Activated CD8-positive, alpha-beta memory T cell treated with anti-CD3 and anti-CD28 coated beads, Interleukin-2, amount 50 U/mL, for 24 hours (primary cell): ENCODE measurements at regions not wholly inside any gene's neighbourhood (a gene's known extent, or its start where the extent isn't known, plus 50 kb on each side); places are given as distances from the start of the nearest gene placed in this dataset.
"Not testable (repeated sequence)": the region's sequence is repeated elsewhere in the genome, so short reads cannot be mapped to it uniquely, and the experiment has no call there.

ENCODE experiments used
- DNase-seq: peaks from one replicate; pipeline ENCODE4 v3.0.0-alpha.2; 2020; ENCODE audit errors: extremely low read depth

DNA sequence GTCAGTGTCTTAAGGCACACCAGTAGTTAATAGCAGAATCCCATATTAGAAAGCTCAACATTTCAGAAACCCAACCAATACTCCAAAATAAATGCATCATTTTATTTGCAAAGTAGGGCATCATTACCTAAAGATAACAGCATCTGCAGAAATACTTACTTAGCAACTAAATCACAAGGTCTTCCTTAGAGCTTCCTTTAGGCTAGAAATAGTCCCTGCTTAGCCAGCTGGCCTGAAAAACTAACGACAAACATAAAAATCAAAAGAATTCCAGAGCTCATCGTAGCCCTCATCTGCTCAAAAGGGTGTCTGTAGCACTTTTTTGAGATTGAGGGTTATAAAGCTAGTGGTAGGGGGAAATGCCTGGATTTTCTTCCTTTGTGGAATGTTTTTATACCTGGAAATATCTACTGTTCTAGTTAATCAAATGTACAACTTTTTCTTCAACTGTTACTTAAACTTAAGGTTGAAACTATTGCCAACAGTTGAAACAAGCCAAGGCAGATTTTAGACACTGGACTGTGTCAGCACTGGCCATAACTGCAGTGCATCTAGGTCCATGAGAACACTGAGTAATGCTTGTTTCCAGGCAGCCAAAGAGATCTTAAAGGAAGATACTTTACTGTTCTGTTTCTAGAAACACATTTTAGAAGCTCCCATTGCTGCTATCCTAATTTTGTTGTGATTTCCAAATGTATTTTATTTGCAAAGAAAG, 129.4 kb upstream of the RASA1 start:
- DNase-seq = no peak

DNA sequence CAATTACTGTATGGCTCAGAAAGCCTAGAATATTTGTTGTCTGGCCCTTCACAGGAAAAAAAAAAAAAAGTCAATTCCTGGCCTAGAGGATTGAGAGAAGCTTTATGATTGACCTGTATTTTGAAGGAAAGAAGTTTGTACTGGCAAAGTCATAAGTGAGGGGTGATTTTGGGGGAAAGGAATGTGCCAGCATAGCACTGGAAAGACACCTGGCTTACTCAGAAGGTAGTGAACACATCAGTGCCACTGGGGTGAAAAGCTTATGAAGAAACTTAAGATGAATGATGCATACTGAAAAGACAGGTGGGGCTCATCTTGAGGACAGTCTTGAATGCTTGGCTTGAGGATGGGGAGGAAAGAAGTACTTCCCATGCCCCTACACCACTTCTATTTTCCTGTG, 127.9 kb upstream of the RASA1 start:
- DNase-seq = no peak

DNA sequence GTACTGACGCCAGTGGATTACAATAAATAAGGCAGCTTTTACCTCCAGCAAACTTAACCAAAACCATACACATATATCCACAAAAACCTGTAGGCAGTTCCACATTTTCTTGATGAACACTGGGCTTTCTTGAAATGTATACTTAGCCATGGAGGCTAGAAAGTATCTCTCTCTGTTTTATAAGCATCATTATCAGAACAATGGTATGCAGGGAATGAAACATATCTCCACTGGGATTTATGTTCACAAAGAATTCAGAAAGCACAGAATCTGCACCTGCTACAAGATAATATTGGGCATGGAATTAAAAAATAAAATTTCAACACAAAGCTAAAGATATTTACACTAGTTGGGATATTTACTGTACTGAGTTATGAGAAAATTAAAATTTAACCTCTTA, 126.1 kb upstream of the RASA1 start:
- DNase-seq = no peak

DNA sequence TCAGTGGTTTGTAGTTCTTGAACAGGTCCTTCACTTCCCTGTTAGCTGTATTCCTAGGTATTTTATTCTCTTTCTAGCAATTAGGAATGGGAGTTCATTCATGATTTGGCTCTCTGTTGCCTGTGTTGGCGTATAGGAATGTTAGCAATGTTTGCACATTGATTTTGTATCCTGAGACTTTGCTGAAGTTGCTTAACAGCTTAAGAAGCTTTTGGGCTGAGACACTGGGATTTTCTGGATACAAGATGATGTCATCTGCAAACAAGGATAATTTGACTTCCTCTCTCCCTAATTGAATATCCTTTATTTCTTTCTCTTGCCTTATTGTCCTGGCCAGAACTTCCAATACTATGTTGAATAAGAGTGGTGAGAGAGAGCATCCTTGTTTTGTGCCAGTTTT, 121.8 kb upstream of the RASA1 start:
- not testable (repeated sequence) for DNase-seq

DNA sequence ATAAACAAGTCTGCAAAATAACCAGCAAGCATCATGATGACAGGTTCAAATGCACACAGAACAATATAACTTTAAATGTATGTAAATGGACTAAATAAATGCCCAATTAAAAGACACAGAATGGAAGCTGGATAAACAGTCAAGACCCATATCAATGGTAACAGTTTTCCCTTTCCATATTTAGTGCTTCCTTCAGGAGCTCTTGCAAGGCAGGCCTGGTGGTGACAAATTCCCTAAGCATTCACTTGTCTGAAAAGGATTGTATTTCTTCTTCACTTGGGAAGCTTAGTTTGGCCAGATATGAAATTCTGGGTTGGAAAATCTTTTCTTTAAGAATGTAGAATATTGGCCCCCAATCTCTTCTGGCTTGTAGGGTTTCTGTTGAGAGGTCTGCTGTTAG, 120.2 kb upstream of the RASA1 start:
- DNase-seq = no peak

DNA sequence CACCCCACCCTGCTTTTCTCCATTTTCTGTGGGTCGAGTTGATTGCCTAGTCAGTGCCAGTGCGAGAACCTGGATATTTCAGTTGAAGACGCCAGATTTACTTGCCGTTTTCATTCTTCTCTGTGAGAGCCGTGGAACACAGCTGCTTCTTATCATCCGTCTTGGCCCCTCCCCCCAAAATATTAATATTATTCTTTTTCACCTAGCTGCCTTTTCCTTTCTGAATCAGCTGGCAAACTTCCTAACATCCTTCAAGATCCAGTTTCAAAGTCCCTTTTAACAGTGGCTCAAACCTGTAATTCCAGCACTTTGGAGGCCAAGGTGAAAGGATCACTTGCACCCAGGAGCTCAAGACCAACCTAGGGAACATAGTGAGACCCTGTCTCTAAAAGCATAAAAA, 117.1 kb upstream of the RASA1 start:
- DNase-seq = no peak

DNA sequence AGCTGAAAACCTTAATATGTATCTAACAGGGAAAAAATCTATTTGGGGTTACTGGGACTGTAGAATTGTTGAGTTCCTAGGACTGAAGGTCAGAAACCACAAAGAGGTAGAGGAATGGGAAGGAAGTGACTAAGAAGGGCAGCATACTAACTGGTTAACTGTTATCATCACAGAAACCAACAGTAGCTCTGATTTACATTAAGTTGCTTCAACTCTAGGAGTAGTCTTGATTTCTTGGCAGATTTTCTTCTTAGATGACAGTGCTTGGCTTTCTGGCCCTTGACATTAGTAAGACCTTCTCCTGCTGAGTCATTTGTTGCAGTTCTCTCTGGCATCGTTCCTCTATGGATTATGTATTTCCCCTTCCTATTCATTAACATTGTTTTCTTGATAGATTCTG, 116.1 kb upstream of the RASA1 start:
- DNase-seq = no peak

DNA sequence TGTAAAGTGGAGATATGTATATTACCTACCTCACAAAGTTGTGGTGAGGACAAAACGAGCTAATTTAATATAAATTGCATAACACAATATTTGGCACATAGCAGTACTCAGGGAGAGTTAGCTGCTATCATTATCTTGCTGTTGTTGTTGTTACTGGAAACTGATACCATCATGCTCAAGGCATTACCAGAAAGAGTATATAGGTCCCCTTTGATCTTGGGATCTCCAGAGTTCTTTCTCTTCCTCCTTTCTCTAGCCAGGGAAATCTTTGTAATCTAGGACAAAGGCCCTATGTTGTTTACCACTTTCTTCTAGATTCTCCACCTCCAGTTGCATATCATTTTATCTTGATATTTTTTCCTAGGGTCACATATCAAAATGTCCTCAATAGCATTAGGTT, 114.8 kb upstream of the RASA1 start:
- no peak for DNase-seq

DNA sequence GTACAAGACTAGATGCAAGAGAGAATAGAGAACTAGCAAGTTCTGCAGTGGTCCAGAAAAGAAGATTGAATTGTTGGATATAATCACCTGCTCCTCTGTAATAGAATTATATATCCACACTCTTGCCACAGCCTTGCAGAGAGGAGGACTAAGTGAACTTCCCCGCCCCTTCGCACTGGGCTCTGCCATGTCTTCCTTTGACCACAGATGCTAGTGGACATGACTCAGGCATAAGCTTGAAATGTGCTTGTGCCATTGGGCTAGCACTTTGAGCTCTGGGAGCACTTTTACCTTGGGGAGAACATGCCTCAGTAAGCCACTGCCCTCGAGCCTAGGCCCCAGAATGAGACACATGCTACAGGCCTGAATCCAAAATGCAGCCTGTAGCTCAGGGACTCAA, 113.5 kb upstream of the RASA1 start:
- DNase-seq = no peak

DNA sequence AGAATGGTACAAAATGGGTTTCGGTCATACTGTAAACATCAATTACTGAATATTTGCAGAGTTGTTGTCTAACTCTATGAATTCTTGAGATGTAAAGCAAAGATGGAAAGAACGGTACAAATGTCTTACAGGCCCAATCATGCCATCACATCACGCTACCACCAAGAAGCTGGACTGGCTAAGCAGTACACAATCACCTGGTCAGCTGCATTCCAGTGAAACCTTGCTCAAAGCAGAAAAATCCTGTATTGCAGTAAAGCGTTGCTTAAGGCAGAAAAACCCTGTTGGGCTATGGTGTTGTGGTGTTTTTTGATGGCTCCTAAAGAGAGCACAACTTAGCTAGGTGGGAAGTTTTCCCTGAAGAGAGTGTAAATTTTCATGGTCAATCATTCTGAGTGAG, 112.6 kb upstream of the RASA1 start:
- no peak for DNase-seq

DNA sequence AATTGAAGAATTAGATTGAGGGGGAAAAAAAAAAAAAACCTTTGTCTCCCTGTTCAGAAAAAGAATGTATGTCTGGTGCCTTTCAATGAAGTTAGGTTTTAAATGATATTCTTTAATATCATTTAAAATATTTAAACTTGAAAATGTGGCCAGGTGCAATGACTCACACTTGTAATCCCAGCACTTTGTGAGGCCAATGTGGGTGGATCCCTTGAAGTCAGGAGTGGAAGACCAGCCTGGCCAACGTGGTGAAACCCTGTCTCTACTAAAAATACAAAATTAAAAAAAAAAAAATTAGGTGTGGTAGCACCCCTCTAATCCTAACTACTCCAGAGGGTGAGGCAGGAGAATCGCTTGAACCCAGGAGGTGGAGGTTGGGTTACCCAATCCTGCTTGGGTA, 111.1 kb upstream of the RASA1 start:
- no peak for DNase-seq

DNA sequence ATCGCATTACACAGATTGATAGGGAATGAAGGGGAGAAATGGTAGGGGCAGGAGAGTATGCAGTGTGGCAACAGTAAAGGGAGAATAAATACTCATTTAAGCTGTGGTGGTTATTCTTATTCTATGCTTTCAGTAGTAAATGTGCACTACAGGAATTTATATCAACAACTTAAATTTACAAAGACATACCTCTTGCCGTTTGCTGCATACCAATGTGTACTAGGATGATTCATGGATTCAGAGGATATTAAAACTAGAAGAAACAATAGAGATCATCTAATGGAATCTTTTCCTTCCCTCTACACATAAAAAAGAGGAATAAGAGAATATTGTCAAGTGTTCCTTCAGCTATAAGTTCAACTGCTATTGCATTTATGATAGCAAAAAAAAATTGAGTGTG, 103.3 kb upstream of the RASA1 start:
- DNase-seq = no peak

DNA sequence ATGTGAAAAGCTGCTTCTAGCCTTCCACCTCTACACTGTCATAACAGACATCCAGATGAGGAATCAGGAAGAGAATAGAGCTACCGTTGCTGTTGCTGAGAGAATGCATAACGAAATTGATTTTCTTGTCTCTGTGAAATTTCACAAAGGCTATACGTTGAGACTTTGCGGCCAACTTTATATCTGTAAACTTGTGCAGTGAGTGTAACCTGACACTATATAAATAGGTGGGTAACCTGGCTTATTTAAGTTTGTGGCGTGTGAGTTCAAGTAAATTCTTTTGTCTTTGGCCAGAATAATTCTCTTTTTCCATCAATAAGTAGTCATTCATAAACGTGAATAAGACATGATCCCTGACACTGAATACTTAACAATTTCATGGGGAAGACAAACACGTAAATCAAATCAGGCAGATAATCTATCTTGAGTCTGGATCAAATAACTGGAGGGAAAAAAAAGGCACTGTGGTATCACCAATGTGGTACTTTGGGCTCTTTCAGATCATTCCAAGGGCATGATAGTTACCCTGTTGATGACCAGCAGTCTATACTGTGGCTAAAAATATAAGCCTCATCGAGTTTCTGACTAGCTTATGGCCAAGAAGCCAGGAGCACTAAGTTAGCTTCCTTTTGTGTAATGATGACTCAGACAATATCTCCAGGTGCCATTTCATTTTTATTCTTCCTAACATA, 98.2 kb upstream of the RASA1 start:
- no peak for DNase-seq

DNA sequence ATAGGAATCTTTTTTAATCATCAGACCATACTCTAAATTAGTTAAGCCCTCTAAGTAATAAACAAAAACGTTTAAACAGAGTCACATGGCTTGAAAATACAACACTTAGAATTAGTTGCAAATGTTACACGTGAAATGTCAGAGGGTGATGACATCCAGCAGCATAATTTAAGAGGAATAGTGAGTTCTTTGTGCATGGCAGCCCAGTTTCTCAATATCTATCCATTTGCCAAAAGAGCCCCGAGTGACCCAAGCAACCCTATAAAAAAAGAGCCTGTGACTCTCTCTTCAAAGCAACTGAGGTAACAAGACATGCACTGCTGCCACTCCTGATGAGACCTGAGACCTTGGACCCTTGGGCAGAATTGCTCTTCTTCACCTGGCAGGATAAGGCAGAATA, 96.9 kb upstream of the RASA1 start:
- DNase-seq = no peak

DNA sequence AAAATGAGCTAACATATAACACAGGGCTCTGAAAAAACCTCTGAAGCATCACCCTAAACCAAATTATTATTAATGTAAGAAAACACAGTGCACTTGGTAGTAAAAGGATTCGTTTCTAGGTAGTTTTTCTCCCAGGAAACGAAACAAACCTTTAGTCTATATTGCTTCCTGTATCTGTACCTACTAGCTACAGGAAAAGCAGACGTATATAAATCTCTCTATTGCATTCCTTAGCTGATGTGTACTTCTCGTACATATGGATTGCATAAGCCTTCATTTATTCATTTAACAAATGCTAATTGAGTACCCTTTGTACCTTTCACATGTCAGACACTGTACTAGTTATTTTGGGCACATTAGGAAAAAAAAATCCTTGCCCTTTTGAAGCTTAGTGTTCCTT, 85.0 kb upstream of the RASA1 start:
- DNase-seq = no peak

DNA sequence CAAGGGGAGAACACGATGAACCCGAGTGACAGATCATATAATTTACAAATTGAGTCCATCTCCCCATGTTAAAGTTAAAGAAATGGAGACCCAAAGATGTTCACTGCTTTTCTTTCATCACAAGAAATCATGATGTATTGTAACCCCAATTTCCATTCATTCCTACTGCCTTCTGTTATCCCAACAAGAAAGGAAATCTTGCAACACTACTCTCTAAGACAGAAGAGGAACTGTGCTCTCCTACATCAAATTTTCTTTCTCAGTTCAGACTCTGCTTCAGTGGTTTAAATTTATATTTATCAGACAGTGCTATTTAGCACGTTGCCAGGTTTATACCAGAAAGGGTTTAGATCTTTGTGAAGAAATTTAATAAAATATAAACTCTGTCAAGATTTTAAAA, 83.8 kb upstream of the RASA1 start:
- DNase-seq = no peak

DNA sequence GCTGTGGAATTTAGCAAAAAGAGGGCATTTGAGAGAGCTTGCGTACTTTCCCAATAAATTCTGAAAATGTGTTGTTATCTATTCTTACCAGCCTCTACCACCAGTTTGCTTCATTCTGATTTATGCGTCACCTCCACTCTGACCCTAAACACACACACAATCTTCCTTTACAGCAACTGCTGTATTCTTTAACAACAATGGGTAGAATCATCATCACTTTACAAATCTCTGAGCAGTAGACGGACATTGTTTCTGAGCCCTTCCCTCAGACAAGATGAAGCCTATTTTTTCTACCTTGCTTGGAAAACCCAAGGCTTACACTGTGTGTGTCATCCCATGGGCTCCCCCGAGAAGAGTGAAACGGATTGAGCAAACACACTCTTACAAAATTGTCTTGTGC, 83.1 kb upstream of the RASA1 start:
- DNase-seq = no peak

DNA sequence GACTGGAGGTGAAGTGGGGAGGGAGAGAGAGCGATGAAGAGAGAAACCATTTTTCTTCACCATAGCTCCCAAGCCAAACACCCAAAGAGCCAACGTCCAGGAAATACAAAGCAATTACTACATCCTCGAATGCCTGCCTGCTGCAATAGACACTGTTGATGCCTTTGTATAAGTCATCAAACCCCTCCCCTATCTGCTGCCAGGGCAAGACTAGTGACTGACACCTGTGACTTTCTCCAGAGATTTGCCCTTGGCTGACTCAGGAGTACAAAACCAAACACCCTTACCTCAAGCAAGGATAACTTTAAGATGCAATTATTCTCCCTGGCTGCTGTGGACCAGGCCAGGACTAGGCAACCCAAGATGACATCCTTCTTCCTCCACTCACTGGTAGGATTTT, 81.8 kb upstream of the RASA1 start:
- DNase-seq = no peak

DNA sequence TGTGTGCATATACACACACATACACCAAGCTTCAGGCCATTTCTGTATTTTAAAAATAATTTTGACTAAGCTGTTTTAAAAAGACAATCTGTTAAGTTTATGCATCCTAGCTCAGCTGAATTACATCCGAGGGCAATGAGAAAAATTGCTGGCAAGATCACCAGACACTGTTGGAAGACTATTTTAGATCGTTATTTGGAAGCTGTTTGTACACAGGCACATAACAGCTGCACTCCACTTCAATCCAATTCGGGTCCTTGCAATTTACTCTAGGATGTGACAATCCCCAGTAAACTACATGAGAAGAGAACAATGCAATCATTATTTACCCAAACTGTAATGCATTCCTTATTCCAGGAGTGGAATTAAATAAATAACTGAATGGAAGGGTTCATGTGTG, 79.3 kb upstream of the RASA1 start:
- no peak for DNase-seq

DNA sequence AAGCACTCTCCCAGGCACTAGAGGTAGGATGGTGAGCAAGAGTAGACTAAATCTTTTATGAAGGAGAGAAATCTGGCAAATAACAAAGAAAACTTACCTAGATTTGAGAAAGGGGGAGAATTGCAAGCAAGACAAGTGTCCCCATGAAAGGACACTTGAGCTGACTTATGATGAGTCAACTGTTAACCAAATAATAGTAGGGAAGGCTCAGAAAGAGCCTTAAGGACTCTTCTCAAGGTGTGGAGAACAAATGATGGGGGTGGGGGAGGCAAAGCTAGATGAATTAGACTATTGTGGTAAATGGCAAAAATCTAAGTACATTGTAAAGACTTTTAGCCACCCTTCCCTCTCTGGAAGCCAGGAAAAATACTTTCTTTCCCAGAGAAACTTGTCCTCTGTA, 77.6 kb upstream of the RASA1 start:
- no peak for DNase-seq

DNA sequence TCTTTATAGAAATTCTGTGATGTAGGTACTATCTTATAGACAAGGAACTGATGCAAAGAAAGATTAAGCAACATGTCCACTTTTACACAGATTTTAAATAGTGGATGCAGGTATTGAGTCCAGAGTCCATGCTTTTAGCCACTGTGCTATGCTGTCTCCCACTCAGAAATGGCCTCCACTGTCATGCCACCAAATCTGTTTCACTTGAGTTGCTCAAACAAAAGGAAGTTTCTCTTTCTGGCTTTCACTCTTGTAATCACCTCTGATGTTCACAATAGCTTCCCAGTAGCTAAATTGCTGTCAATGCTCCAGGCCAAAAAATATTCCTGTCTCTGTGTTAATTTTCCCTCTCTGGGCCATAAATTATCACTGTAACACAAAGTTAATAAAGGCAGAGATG, 77.0 kb upstream of the RASA1 start:
- DNase-seq = no peak

DNA sequence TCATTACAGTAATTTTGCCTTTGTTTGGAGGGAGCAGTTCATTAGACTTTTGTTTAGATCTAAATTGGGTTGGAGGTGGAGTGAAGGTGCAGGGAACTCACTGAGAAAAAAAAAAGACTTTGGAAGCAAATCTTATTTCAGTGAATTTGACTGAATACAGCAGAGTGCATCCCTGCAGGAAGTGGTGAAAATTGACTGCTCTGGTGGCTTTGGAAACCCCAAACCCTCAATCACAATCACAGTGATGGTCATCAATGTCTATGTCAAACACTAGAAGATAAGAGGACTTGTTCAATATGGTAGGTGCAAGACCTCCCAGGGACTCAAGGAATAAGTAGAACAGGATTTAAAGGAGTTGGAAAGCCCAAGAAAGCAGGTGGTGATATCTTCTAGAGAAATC, 76.0 kb upstream of the RASA1 start:
- no peak for DNase-seq

DNA sequence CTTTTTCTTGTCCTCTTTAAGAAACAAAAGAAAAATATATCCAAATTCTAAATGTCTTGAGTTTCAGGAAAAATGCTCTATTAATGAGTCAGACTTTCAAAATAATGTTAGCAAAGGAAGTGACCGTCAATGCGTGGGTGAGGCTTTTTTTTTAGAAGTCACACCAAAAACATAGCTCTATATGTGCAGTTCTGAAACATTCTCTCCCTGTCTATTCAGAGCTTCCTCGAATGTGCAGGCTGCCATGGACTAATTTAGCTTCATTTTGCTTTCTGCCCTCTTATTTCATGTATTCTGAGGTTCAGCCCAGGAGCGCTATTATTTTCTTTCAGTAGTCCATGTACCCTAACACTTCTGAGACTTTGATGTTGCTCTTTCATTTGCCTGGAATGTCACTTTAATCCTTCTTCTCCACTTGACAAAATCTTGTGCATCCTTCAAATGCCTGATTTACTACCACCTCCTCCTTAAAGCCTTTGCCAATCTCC, 72.5 kb upstream of the RASA1 start:
- no peak for DNase-seq

DNA sequence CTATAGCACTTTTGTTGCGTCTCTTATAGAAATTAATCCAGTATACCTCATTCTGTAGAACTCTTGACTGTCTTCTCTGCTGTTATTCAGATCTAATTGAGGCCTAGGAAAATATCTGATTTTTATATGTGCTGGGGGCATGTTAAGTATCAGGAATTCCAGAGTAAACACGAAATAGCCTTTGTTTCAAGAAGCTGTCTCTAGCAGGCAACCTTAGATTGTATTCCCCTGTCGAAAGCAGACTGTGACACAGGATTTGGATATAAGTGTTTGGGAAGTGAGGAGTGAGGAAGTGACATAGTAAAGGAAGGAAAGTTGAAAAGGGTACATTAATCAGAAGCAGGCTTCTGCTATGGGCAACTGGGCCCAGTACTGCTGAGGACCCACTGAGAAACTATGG, 72.1 kb upstream of the RASA1 start:
- no peak for DNase-seq
